GM12892 (cell line): ENCODE measurements at regions not wholly inside any gene's neighbourhood (a gene's known extent, or its start where the extent isn't known, plus 50 kb on each side); places are given as distances from the start of the nearest gene placed in this dataset.

Experiments
- POLR2A ChIP-seq: IDR thresholded peaks from 2 replicates; pipeline ENCODE4 v1.6.1; 2011; ENCODE audit warnings: low read depth, low read length, control low read depth
- POLR2AphosphoS5 ChIP-seq: IDR thresholded peaks from 2 replicates; pipeline ENCODE4 v1.6.1; 2011; ENCODE audit warnings: low read depth, low read length, control low read depth

DNA sequence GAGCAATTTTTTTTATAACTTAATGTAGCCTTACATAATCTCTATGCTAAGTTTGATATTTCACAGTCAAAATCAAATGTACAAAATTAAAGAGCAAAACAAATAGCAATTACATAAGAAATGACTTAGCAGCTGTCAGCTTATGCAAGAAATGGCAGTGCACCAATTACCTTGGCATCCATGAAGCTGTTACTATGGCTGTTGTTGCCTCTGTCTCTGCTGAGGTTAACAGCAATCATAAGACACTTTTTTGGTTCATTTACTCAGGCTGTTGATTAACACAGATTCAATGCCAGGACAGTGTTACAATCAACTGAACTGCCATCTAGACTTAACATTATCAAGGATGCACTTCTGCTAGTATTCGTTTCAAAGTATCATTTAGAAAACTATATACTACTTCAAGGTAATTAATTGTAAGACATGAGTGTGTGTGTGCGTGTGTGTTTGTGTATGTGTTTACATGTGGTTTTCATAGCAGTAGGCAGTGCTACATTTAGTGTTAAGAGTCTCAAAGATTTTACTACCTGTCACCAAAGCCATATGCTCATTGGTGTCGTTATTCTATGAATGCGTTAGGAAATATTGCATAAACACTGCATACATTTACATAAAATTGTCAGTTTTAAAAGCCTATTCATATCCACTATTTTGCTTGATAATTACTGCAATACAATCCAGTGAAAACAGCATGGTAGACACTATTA is 1084.2 kb upstream of the COX7C start:
- no peak for TF ChIP-seq POLR2AphosphoS5
- TF ChIP-seq POLR2A: no peak
